NCI-H748 (cell line): ENCODE measurements at regions not wholly inside any gene's neighbourhood (a gene's known extent, or its start where the extent isn't known, plus 50 kb on each side); places are given as distances from the start of the nearest gene placed in this dataset.
"Not testable (repeated sequence)": the region's sequence is repeated elsewhere in the genome, so short reads cannot be mapped to it uniquely, and the experiment has no call there.

Experiments used
- DNase-seq: peaks from one replicate; lab custom pipeline; 2025; ENCODE audit not compliant: unreplicated experiment; lab: John Stamatoyannopoulos, UW

- not testable (repeated sequence) for DNase-seq
These were observed 422.3 kb downstream of the CCDC85A start for GRCh38 chr2:56606086-56606485.

GRCh38 chr2:56613254-56613653 is 429.5 kb downstream of the CCDC85A start:
- no peak for DNase-seq

GRCh38 chr2:56613920-56614319 is 430.1 kb downstream of the CCDC85A start:
- DNase-seq = no peak

- no peak for DNase-seq
These were observed 432.0 kb downstream of the CCDC85A start for GRCh38 chr2:56615760-56616159.

GRCh38 chr2:56624181-56624580 is 440.4 kb downstream of the CCDC85A start:
- DNase-seq = no peak

GRCh38 chr2:56626927-56627326 is 443.1 kb downstream of the CCDC85A start:
- no peak for DNase-seq

- DNase-seq = no peak
These were observed 446.5 kb downstream of the CCDC85A start for GRCh38 chr2:56630286-56630685.

GRCh38 chr2:56647997-56648396 is 464.2 kb downstream of the CCDC85A start:
- DNase-seq = no peak

GRCh38 chr2:56648802-56649201 is 465.0 kb downstream of the CCDC85A start:
- DNase-seq = no peak

- DNase-seq = no peak
These were observed 471.1 kb downstream of the CCDC85A start for GRCh38 chr2:56654936-56655335.

GRCh38 chr2:56656826-56657225 is 473.0 kb downstream of the CCDC85A start:
- DNase-seq = no peak

GRCh38 chr2:56666777-56667176 is 483.0 kb downstream of the CCDC85A start:
- no peak for DNase-seq

- DNase-seq = no peak
These were observed 488.3 kb downstream of the CCDC85A start for GRCh38 chr2:56671973-56672569.

GRCh38 chr2:56674084-56674483 is 490.3 kb downstream of the CCDC85A start:
- no peak for DNase-seq

GRCh38 chr2:56676966-56677365 is 493.2 kb downstream of the CCDC85A start:
- DNase-seq = no peak

GRCh38 chr2:56680971-56681631 is 497.3 kb downstream of the CCDC85A start:
- DNase-seq = no peak

- DNase-seq = no peak
These were observed 498.0 kb downstream of the CCDC85A start for GRCh38 chr2:56681659-56682396.

GRCh38 chr2:56682397-56682760 is 498.6 kb downstream of the CCDC85A start:
- no peak for DNase-seq

GRCh38 chr2:56684327-56684726 is 500.5 kb downstream of the CCDC85A start:
- DNase-seq = no peak

GRCh38 chr2:56685205-56685604 is 501.4 kb downstream of the CCDC85A start:
- DNase-seq = no peak

GRCh38 chr2:56687169-56687568 is 503.4 kb downstream of the CCDC85A start:
- no peak for DNase-seq

- DNase-seq = no peak
These were observed 504.9 kb downstream of the CCDC85A start for GRCh38 chr2:56688661-56689060.
